ENCODE measurements at regions not wholly inside any gene's neighbourhood (a gene's known extent, or its start where the extent isn't known, plus 50 kb on each side); places are given as distances from the start of the nearest gene placed in this dataset.
"Not testable (repeated sequence)": the region's sequence is repeated elsewhere in the genome, so short reads cannot be mapped to it uniquely, and the experiment has no call there.

DNA sequence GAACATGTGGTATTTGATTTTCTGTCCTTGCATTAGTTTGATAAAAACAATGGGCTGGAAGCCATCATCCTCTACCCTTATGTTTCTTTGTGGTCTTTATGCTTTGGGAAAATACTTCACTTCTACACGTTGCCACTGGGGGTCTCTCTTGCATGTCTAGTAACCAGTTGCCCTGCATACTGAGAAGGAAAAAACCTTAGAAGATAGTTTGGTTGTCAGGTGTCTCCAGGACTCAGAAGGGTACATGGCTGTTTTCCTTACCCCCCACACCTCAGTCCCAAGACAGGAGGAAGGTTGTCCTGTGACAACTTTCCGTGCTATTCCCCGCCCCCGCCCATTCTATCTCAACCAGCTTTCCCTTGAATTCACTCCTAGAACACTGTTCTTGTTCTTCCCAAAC, 62.1 kb upstream of the LANCL3 start:
- DNase-seq (ENCODE audit: low read depth): peak; percentile 5

DNA sequence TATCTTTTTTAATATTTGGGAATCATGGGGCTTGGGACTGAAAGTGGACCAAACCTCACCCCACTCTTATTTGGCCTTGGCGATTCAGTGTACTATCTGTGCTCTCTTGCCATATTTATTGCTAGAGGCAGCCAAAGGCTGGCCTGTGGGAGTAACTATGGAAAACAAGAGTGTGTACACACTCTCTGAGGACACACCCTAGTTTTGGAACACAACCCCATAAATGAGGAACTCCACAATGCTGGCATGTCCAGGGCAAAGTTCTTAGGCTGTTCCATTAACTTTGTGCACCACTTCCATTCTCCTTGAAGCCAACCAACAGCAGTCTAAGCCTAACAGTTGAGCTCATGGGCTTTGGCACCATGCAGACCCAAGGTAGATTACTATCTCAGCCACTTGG, 54.9 kb upstream of the LANCL3 start:
- not testable (repeated sequence) for DNase-seq (ENCODE audit: low read depth)

DNA sequence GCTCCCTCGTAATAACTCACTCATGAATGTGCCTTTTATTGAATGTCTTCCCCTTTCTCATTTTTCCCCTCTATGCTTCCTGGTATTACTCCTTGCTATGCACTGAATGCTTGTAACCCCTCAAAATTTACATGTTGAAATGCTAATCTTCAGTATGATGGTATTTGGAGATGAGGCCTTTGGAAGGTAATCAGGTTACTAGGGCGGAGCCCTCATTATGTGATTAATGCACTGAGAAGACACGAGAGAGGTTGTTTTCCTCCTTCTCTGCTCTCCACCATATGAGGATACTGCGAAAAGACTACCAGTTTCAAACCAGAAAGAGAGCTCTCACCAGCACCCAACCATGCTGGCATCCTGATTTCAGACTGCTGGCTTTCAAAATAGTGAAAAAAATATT, 52.2 kb upstream of the LANCL3 start:
- DNase-seq (ENCODE audit: low read depth): not testable (repeated sequence)

DNA sequence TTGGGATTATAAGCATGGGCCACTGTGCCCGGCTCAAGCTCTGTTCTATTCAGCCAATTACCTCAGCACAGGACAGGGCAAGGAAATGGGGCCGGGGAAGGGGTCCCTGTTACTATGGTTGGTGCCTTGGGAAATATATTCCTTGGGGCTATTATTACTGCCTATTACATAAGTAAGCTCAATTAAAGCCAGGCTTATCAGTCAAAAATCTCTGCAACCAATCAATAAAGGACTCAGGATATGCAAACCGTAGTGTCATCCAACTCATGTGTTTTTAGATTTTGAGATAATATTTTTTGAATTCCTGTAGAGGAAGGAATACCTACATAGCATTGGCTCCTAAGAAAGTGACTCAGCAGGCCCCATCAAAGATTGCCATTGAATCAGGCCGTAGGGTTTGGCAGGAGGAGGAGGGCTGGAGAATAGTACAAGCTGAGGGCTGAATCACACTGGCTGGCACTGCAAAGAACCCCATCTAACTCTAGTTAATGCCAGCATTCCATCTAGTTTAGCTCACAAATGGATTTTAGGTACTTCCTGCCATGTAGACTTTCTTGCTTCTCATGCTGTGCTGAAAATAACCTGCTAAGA, 50.5 kb upstream of the LANCL3 start:
- DNase-seq (ENCODE audit: low read depth): peak; percentile 62

All from RPMI7951 (cell line).